ENCODE measurements at regions not wholly inside any gene's neighbourhood (a gene's known extent, or its start where the extent isn't known, plus 50 kb on each side); places are given as distances from the start of the nearest gene placed in this dataset.
A peak's percentile ranks its signal among the peaks of the same experiment; 100 is the strongest.

GRCh38 chr12:5195691-5196090 lies 152.0 kb downstream of the KCNA5 start:
- no peak for DNase-seq

- peak in 1 of 3 donors; percentile 86 for DNase-seq
Measured at GRCh38 chr12:5197131-5197530, 153.5 kb downstream of the KCNA5 start.

DNA sequence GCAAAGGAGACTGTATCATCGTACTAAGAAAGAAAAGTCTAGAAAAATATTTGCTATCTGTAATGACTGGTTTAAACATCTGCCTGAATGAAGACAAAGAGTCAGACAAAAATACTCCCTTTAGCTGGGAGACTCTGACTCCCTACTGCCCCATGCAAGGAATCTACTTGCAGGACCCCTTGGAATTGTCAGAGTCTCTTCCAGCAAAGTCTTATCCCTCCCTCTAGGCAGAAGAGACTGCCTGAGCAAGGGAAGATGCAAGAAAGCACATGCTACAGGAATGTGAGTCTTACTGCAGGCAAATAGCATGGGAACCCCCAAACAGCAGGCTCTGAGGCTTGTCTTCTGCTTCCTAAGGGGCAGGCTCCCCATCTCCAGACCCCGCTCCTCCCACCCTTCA lies 154.0 kb downstream of the KCNA5 start:
- DNase-seq = no peak

- DNase-seq = peak in 1 of 3 donors; percentile 46
Measured at GRCh38 chr12:5200278-5201087, 156.8 kb downstream of the KCNA5 start.

GRCh38 chr12:5201554-5202218 lies 158.0 kb downstream of the KCNA5 start:
- DNase-seq = peak in 2 of 3 donors; percentile 37 to 66

- no peak for DNase-seq
Measured at GRCh38 chr12:5203274-5203673, 159.6 kb downstream of the KCNA5 start.

- no peak for DNase-seq
Measured at GRCh38 chr12:5203720-5204119, 160.0 kb downstream of the KCNA5 start.

DNA sequence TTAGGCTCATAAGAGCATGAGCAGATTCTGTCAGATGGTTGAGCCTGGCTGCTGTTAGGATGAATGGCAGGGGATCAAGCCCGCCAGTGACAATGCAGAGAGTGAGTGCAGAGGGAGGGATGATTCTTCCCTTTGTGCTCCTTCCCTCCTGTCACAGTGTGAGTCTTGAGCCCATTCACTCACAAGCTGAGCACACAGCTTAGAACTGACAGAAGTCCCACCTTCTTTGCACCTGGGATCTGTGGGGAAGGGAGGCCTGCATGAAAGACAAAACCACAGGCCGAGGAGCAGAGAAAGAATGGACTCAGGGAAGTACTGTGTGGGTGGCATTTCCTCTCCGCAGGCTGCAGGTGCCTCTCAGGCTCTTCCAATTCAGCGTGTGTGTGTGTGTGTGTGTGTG lies 160.6 kb downstream of the KCNA5 start:
- DNase-seq = no peak

DNA sequence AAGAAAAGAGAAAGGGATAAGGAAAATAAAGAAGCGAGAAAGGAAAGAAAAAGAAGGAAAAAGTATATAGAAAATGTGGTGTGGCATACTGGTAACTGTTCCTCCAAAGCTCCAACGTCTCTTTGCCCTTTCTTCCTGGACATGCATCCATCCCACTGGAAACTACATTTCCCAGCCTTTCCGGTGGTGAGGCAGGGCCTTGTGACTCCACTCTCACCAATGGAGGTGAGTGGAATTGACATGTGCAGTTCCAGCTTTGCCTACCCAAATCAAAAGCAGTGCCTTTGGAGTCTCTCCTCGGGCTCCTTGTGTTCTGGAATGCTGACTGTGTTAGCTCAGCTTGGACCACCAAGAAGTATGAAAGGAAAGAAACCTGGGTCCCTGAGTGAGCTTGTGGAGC lies 161.2 kb downstream of the KCNA5 start:
- DNase-seq = no peak

DNA sequence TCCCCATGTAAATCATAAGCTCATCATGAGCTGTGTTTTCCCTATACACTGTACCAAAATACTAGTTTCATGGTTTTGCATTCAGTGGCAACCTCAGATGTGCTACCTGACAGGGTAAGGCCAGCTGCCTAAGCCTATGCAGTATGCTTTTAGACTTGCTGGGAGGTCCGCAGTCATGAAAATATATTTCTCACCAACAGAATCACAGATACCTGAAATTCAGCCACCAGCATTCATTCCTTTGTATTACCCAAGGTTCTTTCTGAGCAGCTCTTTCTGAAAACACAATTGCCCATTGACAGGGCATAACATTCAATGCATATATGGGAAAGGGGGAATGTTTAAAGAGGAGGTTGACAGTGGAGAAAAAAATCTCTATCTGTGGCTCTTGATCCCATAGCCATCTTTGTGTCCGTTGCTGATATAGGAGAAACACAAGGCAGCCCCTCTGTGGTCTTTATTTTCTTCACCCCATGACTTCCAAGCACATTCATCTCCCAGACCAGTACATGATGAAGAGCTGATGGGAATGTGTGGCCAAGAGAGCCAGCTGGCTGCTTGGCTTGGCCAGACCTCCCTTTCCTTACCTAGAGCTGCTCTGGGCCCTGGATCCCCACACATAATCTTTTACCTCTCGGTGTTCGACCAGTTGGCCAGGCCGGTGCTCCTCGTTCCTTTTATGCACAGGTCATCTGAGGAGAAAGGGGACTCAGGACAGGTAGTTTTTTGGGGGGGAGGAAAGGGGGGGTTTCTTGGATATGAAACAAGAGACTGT lies 162.9 kb downstream of the KCNA5 start:
- DNase-seq = no peak

- no peak for DNase-seq
Measured at GRCh38 chr12:5210179-5210922, 166.7 kb downstream of the KCNA5 start.

- no peak for DNase-seq
Measured at GRCh38 chr12:5210923-5211290, 167.2 kb downstream of the KCNA5 start.

DNA sequence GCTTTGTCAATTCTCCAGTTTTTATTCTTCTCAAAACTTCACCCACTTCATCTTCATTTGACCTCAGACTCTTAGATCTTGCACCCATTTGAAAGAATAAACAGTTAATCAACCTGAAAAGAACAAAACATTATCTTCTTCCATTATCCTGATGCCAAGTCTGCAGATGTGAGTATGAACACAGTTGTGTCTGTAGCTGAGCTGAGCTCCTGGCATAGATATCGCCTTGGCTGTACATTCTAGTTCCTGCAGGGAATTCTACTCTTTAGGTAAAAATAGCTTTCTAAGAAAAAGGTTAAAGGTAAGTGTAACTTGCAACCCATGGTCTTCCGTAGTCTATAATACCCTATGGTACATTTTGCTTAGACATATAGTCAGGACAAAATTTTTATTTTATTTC lies 169.7 kb downstream of the KCNA5 start:
- DNase-seq = peak in 1 of 3 donors; percentile 54

GRCh38 chr12:5213990-5214389 lies 170.3 kb downstream of the KCNA5 start:
- DNase-seq = no peak

DNA sequence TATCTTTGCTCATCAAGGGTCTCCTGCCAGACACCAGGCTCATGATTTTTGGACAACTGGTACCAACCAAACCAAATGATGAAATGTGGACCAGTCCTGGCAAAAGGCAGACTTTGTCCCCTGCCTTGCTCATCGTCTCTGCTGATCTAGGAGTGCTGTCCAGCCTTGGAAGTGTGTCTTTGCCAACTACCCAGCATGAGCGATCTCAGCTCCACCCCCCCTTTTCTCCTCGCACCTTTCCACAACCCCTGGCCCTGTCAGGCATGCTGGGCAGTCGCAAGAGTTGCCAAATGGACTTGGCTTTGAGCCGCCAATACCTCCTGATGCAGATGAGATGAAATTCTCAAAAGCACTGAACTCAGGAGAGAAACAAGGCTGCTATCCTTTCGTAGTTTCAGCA lies 174.3 kb downstream of the KCNA5 start:
- DNase-seq = no peak

- no peak for DNase-seq
Measured at GRCh38 chr12:5220099-5220498, 176.4 kb downstream of the KCNA5 start.

DNA sequence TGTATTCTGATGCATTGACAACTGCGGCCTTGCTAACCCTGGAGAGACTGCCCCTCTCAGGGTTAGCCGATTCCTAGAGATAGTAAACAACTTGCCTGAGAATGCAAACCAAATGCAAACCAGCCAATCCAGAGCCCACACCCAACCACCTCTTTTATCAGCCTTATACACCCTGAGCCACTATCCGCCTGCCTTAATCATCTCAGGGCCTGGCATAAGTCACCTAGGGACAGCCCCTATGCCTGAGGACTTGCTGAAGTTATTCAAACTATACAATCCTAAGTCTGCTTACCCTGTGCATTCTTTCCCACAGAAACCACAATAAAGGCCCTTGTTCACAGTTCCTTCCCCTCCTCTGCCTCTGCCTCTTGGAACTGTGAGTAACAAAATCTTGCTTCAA lies 177.2 kb downstream of the KCNA5 start:
- DNase-seq = no peak

GRCh38 chr12:5222011-5222461 lies 178.4 kb downstream of the KCNA5 start:
- no peak for DNase-seq

GRCh38 chr12:5222729-5223128 lies 179.1 kb downstream of the KCNA5 start:
- no peak for DNase-seq

DNA sequence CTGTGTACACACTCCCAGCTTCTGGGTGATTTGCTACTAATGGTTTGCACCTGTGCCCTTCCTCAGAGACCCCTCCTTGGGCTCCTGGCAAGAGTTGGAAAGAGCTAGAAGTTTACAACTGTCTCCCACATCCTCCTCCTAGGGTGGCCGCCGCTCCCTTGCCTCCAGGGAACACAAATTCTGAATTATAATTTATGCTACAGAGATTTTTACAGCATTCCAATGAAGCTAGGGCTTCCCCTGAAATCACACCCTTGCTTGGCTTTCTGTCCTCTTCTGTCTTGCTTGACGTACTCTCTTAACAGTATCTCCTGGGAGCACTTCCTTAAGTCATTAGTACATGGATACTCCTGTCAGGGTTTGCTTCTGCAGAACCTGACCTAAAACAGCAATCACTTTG lies 180.2 kb downstream of the KCNA5 start:
- DNase-seq = no peak

GRCh38 chr12:5226581-5226980 lies 182.9 kb downstream of the KCNA5 start:
- DNase-seq = no peak

All from muscle of back (tissue), 3 donors.